AG09309 (cell line): ENCODE measurements at regions not wholly inside any gene's neighbourhood (a gene's known extent, or its start where the extent isn't known, plus 50 kb on each side); places are given as distances from the start of the nearest gene placed in this dataset.
"Not testable (repeated sequence)": the region's sequence is repeated elsewhere in the genome, so short reads cannot be mapped to it uniquely, and the experiment has no call there.

Experiments
- DNase-seq: peaks from one replicate; pipeline ENCODE4 v3.0.0-alpha.2; 2010; ENCODE audit warnings: low read depth
- H3K4me3 ChIP-seq: 2 replicates; pipeline ENCODE4 v1.5.1; 2011; ENCODE audit warnings: mild to moderate bottlenecking, low read depth, low read length, moderate library complexity; ENCODE audit not compliant: control insufficient read depth
- TF ChIP-seq, protein P1 (sequence below): IDR thresholded peaks from 2 replicates; pipeline ENCODE4 v1.5.1; 2011; ENCODE audit warnings: mild to moderate bottlenecking, low read depth, low read length, inconsistent platforms; ENCODE audit not compliant: insufficient read depth, control insufficient read depth; ENCODE audit errors: missing control alignments

DNA sequence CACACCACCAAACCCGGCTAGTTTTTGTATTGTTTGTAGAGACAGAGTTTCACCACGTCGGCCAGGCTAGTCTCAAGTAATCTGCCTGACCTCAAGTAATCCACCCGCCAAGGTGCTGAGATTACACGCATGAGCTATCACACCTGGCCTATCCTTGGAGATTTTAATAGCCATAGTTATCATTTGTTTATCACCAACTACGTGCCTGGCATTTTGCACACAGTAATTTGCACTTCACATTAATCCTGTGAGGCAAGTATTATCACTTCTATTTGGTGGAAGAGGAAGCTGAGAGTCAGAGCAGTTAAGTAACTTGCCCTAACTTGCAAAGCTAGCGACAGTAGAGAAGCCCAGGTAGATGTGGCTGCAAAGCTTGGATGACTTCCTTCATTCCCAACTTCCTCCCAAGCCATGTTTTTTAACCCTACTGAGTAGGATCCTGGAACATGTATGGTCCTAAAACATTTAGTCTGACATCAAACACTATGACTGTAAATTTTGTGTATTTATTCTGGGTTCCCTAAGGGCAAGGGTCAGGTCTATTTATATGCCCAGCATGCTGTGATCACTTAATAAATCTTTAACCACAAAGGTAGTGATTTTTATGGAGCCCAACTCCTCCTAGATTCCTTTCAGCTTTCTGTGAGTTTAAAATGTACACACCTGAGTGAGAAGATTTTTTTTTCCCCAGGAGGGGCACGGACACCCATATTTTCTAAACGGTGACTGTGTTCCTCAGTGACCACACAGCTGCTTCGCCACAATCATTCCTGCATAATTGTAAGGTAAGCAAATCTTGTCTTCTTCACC, 100.2 kb upstream of the RAI14 start:
- DNase-seq, result no peak
- TF ChIP-seq, protein P1, sequence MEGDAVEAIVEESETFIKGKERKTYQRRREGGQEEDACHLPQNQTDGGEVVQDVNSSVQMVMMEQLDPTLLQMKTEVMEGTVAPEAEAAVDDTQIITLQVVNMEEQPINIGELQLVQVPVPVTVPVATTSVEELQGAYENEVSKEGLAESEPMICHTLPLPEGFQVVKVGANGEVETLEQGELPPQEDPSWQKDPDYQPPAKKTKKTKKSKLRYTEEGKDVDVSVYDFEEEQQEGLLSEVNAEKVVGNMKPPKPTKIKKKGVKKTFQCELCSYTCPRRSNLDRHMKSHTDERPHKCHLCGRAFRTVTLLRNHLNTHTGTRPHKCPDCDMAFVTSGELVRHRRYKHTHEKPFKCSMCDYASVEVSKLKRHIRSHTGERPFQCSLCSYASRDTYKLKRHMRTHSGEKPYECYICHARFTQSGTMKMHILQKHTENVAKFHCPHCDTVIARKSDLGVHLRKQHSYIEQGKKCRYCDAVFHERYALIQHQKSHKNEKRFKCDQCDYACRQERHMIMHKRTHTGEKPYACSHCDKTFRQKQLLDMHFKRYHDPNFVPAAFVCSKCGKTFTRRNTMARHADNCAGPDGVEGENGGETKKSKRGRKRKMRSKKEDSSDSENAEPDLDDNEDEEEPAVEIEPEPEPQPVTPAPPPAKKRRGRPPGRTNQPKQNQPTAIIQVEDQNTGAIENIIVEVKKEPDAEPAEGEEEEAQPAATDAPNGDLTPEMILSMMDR, result no peak

DNA sequence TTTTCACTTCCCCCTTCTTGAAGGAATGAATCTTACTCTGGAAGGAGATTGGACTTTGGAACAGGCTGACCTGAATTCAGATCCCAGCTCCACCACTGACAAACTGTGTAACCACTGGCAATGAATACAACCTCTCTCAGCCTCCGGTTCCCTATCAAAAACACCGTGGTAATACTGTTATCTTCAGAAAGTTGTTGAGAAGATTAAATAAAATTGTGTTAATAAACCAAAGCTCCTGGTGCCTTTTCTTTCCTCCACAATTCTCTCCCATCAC, 99.7 kb upstream of the RAI14 start:
- no peak for DNase-seq
- TF ChIP-seq, protein P1, result no peak
- H3K4me3 ChIP-seq, result no peak overlapping the region

More for the DNA sequence above, 100.2 kb upstream of the RAI14 start:
- no peak overlapping the region for H3K4me3 ChIP-seq

DNA sequence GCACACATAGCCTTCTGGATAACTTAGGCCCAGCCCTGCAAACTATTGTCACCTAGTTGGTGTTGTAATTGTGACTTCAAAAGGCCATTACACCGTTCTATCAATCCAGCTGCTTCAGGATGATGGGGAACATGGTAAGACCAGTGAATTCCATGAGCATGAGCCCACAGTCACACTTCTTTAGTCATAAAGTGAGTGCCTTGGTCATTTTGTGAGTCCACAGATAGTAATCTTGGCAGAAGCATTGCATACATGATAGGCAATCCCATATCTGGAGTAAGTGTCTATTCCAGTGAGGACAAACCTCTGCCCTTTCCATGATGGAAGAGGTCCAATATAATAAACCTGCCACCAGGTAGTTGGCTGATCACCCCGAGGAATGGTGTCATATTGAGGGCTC, 94.5 kb upstream of the RAI14 start:
- DNase-seq, H3K4me3 ChIP-seq: not testable (repeated sequence)

DNA sequence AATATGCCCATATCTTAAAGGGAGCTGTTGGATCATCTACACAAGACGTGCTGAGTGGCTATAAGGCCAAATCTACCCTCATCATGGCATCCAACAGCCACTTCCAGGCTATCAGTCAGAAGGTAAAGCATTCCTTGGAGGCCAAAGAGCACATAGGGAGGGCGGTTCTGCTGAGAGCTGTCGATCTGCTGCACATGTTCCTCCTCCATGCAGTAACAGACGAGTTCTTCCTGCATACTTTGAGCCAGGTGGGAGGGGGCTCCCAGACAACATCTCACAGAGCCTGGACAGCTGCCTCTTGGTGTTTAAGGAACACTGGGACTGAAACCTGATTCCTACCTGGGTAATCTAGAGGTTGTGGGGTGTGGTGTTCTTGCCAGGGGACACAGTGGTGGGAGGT, 93.3 kb upstream of the RAI14 start:
- TF ChIP-seq, protein P1, result no peak
- no peak for DNase-seq
- no peak overlapping the region for H3K4me3 ChIP-seq

DNA sequence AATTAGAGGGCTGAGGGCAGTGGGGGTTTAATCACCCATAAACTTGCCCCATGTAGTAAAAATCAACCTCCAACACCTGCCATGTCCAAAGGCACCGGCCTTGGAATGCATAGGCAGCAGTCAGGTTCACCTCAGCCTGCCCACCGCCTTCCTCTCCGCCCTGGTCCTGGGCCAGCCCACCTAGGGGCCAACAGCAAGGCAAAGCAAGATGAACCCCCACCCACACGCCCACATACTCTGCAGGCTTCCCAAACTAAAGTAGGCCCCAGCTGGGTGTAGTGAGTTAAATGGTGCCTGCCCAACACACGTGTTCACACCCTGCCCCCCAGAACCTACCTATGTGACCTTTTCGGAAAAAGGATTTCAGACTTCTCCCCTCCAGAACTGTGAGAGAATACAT, 92.9 kb upstream of the RAI14 start:
- no peak for DNase-seq
- H3K4me3 ChIP-seq, result no peak overlapping the region
- TF ChIP-seq, protein P1, result no peak

DNA sequence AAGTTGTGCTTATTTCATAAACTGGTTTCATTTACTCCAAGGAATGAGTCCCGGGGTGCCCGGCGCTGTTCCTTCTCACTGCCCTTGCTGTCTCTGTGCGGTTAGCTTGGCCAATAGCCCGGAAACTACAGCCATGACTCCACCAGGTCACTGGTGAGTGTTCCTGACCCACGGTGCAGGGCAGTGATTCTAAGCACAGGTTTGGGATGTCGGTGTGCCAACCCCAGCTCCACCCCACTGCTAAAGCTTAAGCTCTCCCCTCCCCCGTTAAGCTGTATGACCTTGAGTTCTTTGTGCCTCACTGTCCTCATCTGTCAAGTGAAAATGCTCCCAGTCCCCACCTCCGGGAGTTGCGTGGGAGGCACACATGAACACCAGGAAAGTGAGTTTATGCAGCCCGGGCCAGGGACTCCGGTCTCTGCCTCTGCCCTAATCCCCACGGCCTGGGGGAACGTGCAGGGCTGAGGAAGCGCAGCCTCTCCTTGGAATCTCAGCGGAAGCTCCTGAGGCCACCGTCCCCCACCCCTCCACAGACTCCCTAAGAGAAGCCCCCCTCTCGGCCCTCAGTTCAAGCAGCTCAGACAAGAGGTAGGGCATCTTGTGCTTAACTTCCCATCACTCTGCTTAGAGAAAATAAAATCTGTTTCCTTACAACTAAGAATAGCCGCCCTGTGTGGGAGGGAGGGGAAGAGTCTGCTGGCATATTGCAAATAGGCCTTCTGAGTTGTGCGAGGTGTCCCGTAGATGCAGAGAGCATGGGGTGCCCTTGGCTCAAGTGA, 92.0 kb upstream of the RAI14 start:
- TF ChIP-seq, protein P1, result no peak
- DNase-seq, result no peak
- no peak overlapping the region for H3K4me3 ChIP-seq

DNA sequence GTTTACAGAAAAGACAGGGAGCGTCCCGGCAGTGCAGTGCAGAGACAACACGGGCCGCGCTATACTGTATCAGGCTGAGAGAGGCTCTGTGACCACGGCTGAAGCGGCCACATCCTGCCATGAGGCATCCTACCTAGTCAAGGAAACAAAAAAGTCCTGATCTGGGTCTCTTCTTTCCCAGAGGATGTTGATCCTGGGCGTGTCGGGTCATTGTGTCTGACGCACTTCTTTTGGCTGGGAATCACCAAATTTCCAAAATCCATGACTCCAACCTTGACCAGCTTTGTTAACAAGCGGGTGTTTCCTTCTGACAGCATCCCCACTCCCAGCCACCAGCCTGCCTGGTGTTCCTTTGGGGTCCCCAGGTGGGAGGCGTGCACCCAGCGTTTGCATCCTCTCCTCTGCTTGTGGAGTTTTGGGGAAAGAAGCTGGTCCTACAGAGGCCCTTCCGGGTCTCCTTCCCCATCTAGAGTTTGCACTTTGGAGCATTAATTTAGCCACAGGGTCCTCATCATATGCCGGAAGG, 91.4 kb upstream of the RAI14 start:
- H3K4me3 ChIP-seq, result no peak overlapping the region
- DNase-seq, result no peak
- TF ChIP-seq, protein P1, result no peak
